ENCODE measurements at regions not wholly inside any gene's neighbourhood (a gene's known extent, or its start where the extent isn't known, plus 50 kb on each side); places are given as distances from the start of the nearest gene placed in this dataset.

GRCh38 chr11:122179961-122180834, 64.2 kb upstream of the BLID start:
- DNase-seq: peak in 3 of 58 donors; percentile 11 to 32 (median 31)

GRCh38 chr11:122178795-122179194, 62.8 kb upstream of the BLID start:
- no peak for DNase-seq

GRCh38 chr11:122177238-122177637, 61.2 kb upstream of the BLID start:
- DNase-seq: peak in 1 of 58 donors; percentile 23

- no peak for DNase-seq
These were observed 60.6 kb upstream of the BLID start for GRCh38 chr11:122176651-122177050.

GRCh38 chr11:122175306-122175705, 59.3 kb upstream of the BLID start:
- DNase-seq: no peak

GRCh38 chr11:122173587-122173986, 57.6 kb upstream of the BLID start:
- DNase-seq: no peak

GRCh38 chr11:122173074-122173450, 57.0 kb upstream of the BLID start:
- no peak for DNase-seq

GRCh38 chr11:122172352-122173073, 56.5 kb upstream of the BLID start:
- DNase-seq: no peak

- DNase-seq: peak in 1 of 58 donors; percentile 34
These were observed 54.9 kb upstream of the BLID start for GRCh38 chr11:122170815-122171475.

- no peak for DNase-seq
These were observed 52.2 kb upstream of the BLID start for GRCh38 chr11:122168218-122168617.

- DNase-seq: no peak
These were observed 51.1 kb upstream of the BLID start for GRCh38 chr11:122167100-122167499.

GRCh38 chr11:122165607-122166371, 49.8 kb upstream of the BLID start:
- DNase-seq: no peak
